ENCODE measurements at regions not wholly inside any gene's neighbourhood (a gene's known extent, or its start where the extent isn't known, plus 50 kb on each side); places are given as distances from the start of the nearest gene placed in this dataset.

DNA sequence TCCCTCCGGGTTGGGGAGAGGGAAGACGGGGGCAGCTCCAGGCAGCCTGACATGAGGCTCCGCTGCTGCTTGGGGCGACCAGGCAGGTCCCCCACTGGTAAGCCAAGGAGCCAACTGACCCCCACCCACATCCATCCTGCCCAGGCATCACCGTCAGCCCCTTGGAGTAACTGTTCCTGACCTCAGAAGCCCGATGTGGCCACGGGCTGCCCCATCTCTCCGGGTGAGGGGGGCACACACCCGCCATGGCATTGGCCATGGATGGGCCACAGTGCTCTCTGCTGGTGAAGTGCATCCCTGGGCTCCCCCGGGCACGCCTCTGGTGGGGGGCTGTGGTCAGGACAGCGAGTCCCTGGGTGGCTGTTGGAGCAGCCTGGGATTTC is 100.0 kb downstream of the CRYAA start:
- TF ChIP-seq CTCF (IDR thresholded peaks at IDR 0.05) (no peak), POLR2A (IDR thresholded peaks at IDR 0.05) (no peak)
